ENCODE measurements at regions not wholly inside any gene's neighbourhood (a gene's known extent, or its start where the extent isn't known, plus 50 kb on each side); places are given as distances from the start of the nearest gene placed in this dataset.

DNA sequence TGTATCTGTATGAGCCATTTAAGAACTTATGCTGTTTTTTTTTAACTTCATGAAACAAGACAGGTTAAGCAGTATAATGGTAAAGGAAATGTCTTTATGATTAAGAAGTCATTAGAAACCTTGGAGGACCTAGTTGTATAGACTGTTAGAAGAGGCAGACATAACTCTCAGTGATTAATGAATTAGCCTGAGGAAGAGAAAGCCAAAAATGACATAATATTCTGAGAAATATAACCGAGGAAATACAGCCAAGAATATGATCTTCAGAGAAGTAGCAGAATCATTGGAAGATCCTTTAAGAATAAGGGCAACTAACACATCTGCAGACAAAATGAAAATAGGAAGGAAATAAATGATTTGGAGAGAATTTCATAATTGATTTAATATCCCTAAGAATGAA lies 738.1 kb upstream of the NCAM2 start:
- no peak for TF ChIP-seq CTCF (IDR thresholded peaks at IDR 0.05 in 2 of 3, conservative IDR thresholded peaks at IDR 0.05 in 1 of 3; ENCODE audit: borderline replicate concordance in 1 of 3, insufficient read depth in 1 of 3, low read depth in 2 of 3, low read length in 2 of 3)
- no peak for TF ChIP-seq EZH2phosphoT487 (IDR thresholded peaks at IDR 0.05; ENCODE audit: borderline replicate concordance)
- TF ChIP-seq JUND (IDR thresholded peaks at IDR 0.05): no peak
- no peak for TF ChIP-seq YY1 (IDR thresholded peaks at IDR 0.05; ENCODE audit: extremely low read depth, insufficient replicate concordance, low read depth, low read length)
- no peak for TF ChIP-seq SIN3A (IDR thresholded peaks at IDR 0.05; ENCODE audit: low read depth)
- TF ChIP-seq EGR1 (IDR thresholded peaks at IDR 0.05; ENCODE audit: low read depth): no peak
- TF ChIP-seq POLR2A (IDR thresholded peaks at IDR 0.05; ENCODE audit: borderline replicate concordance, extremely low read depth, insufficient read depth, insufficient read length): no peak
- TF ChIP-seq POLR2AphosphoS5 (IDR thresholded peaks at IDR 0.05; ENCODE audit: low read depth, low read length): no peak

All from HCT116 (cell line).